GM12872 (cell line): ENCODE measurements at regions not wholly inside any gene's neighbourhood (a gene's known extent, or its start where the extent isn't known, plus 50 kb on each side); places are given as distances from the start of the nearest gene placed in this dataset.

Experiments
- CTCF ChIP-seq: IDR thresholded peaks from 3 replicates; pipeline ENCODE4 v1.5.1; 2011; ENCODE audit warnings: low read depth, mild to moderate bottlenecking, low read length, moderate library complexity; ENCODE audit not compliant: insufficient read depth

DNA sequence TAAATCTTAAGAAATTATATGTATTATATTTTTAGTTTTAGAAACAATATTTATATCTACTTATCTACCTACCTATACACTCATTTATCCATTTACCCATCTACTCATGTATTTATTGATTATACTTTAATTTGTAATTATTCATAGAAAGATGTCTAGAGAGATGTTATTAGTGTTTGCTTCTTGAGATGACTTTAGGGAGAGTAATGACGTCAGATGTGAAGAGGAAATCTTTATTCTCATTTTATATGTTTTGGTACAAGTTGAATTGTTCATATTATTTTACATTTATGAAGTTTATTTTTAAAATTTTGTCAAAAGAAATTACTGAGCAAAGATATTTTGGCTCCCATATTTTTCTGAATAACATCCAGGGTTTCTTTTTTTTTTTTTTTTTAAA lies 271.3 kb upstream of the SLC8A1 start:
- no peak for TF ChIP-seq CTCF

- TF ChIP-seq CTCF = no peak
Measured at GRCh38 chr2:40725040-40725439, 273.1 kb upstream of the SLC8A1 start.

GRCh38 chr2:40725950-40726349 lies 274.1 kb upstream of the SLC8A1 start:
- TF ChIP-seq CTCF = no peak

GRCh38 chr2:40734797-40735196 lies 282.9 kb upstream of the SLC8A1 start:
- no peak for TF ChIP-seq CTCF

- no peak for TF ChIP-seq CTCF
Measured at GRCh38 chr2:40737180-40737579, 285.3 kb upstream of the SLC8A1 start.

- TF ChIP-seq CTCF = no peak
Measured at GRCh38 chr2:40740419-40740818, 288.5 kb upstream of the SLC8A1 start.

GRCh38 chr2:40741532-40741931 lies 289.6 kb upstream of the SLC8A1 start:
- no peak for TF ChIP-seq CTCF

DNA sequence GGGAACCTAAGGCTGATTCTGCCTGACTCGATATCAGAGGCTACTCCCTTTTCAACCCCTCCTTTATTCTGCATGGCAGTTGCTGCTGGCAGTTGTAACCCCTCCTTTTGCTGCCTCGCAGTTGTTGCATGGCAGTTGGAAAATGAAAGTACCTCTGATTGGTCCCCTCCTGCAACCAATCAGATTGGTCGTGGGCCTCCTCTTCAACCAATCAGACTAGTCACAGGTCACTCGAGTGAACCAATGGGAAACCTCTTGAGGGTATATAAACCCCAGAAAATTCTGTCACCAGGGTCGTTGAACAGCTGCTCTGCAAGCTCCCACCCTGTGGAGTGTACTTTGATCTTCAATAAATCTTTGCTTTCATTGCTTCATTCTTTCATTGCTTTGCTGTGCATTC lies 294.3 kb upstream of the SLC8A1 start:
- no peak for TF ChIP-seq CTCF
